ENCODE measurements at regions not wholly inside any gene's neighbourhood (a gene's known extent, or its start where the extent isn't known, plus 50 kb on each side); places are given as distances from the start of the nearest gene placed in this dataset.

GRCh38 chr4:38279650-38280322, 319.6 kb downstream of the PTTG2 start:
- H3K9me3 ChIP-seq (ENCODE audit: control insufficient read depth, insufficient read depth, low read depth, low read length), result peaks cover 2% of the 10 kb centered on the region; the same call in 1 of the 2 replicates
- no peak overlapping the region for H3K4me3 ChIP-seq (ENCODE audit: low read depth, low read length)
- no peaks in the 10 kb centered on the region for H3K27me3 ChIP-seq (ENCODE audit: control insufficient read depth, insufficient read depth, low read length)
- H3K9ac ChIP-seq (ENCODE audit: low read length), result no peak overlapping the region
- H3K4me1 ChIP-seq (ENCODE audit: control insufficient read depth, insufficient read depth, low read length), result peaks cover 15% of the 10 kb centered on the region
- H3K27ac ChIP-seq (ENCODE audit: low read depth, low read length), result no peak overlapping the region
- H3K36me3 ChIP-seq (ENCODE audit: control insufficient read depth, insufficient read depth, low read length), result no peaks in the 10 kb centered on the region

- peaks cover 2% of the 10 kb centered on the region; the same call in 1 of the 2 replicates for H3K9me3 ChIP-seq (ENCODE audit: control insufficient read depth, insufficient read depth, low read depth, low read length)
- H3K4me3 ChIP-seq (ENCODE audit: low read depth, low read length), result no peak overlapping the region
- H3K9ac ChIP-seq (ENCODE audit: low read length), result no peak overlapping the region
- H3K27me3 ChIP-seq (ENCODE audit: control insufficient read depth, insufficient read depth, low read length), result no peaks in the 10 kb centered on the region
- H3K4me1 ChIP-seq (ENCODE audit: control insufficient read depth, insufficient read depth, low read length), result peaks cover 12% of the 10 kb centered on the region
- no peak overlapping the region for H3K27ac ChIP-seq (ENCODE audit: low read depth, low read length)
- no peaks in the 10 kb centered on the region for H3K36me3 ChIP-seq (ENCODE audit: control insufficient read depth, insufficient read depth, low read length)
Measured at GRCh38 chr4:38280323-38280706, 320.1 kb downstream of the PTTG2 start.

GRCh38 chr4:38281371-38282071, 321.3 kb downstream of the PTTG2 start:
- Histone ChIP-seq H3K36me3 (ENCODE audit: control insufficient read depth, insufficient read depth, low read length) (no peaks in the 10 kb centered on the region), H3K27ac (ENCODE audit: low read depth, low read length) (no peak overlapping the region), H3K4me3 (ENCODE audit: low read depth, low read length) (no peak overlapping the region), H3K9ac (ENCODE audit: low read length) (no peak overlapping the region), H3K9me3 (ENCODE audit: control insufficient read depth, insufficient read depth, low read depth, low read length) (peaks cover 2% of the 10 kb centered on the region; the same call in 1 of the 2 replicates), H3K4me1 (ENCODE audit: control insufficient read depth, insufficient read depth, low read length) (peaks cover 6% of the 10 kb centered on the region), H3K27me3 (ENCODE audit: control insufficient read depth, insufficient read depth, low read length) (no peaks in the 10 kb centered on the region)

GRCh38 chr4:38283724-38284123, 323.5 kb downstream of the PTTG2 start:
- Histone ChIP-seq H3K4me1 (ENCODE audit: control insufficient read depth, insufficient read depth, low read length) (peaks cover 20% of the 10 kb centered on the region), H3K9ac (ENCODE audit: low read length) (no peak overlapping the region), H3K9me3 (ENCODE audit: control insufficient read depth, insufficient read depth, low read depth, low read length) (no peaks in the 10 kb centered on the region), H3K4me3 (ENCODE audit: low read depth, low read length) (no peak overlapping the region), H3K36me3 (ENCODE audit: control insufficient read depth, insufficient read depth, low read length) (no peaks in the 10 kb centered on the region), H3K27me3 (ENCODE audit: control insufficient read depth, insufficient read depth, low read length) (no peaks in the 10 kb centered on the region), H3K27ac (ENCODE audit: low read depth, low read length) (no peak overlapping the region)

- Histone ChIP-seq H3K27me3 (ENCODE audit: control insufficient read depth, insufficient read depth, low read length) (no peaks in the 10 kb centered on the region), H3K4me3 (ENCODE audit: low read depth, low read length) (no peak overlapping the region), H3K4me1 (ENCODE audit: control insufficient read depth, insufficient read depth, low read length) (peaks cover 19% of the 10 kb centered on the region), H3K9ac (ENCODE audit: low read length) (no peak overlapping the region), H3K36me3 (ENCODE audit: control insufficient read depth, insufficient read depth, low read length) (no peaks in the 10 kb centered on the region), H3K27ac (ENCODE audit: low read depth, low read length) (no peak overlapping the region), H3K9me3 (ENCODE audit: control insufficient read depth, insufficient read depth, low read depth, low read length) (no peaks in the 10 kb centered on the region)
Measured at GRCh38 chr4:38284294-38285030, 324.3 kb downstream of the PTTG2 start.

GRCh38 chr4:38287101-38287851, 327.1 kb downstream of the PTTG2 start:
- Histone ChIP-seq H3K4me1 (ENCODE audit: control insufficient read depth, insufficient read depth, low read length) (peaks cover 13% of the 10 kb centered on the region), H3K4me3 (ENCODE audit: low read depth, low read length) (no peak overlapping the region), H3K9me3 (ENCODE audit: control insufficient read depth, insufficient read depth, low read depth, low read length) (no peaks in the 10 kb centered on the region), H3K27ac (ENCODE audit: low read depth, low read length) (no peak overlapping the region), H3K9ac (ENCODE audit: low read length) (no peak overlapping the region), H3K27me3 (ENCODE audit: control insufficient read depth, insufficient read depth, low read length) (no peaks in the 10 kb centered on the region), H3K36me3 (ENCODE audit: control insufficient read depth, insufficient read depth, low read length) (no peaks in the 10 kb centered on the region)

- no peak overlapping the region for H3K9ac ChIP-seq (ENCODE audit: low read length)
- peaks cover 13% of the 10 kb centered on the region for H3K4me1 ChIP-seq (ENCODE audit: control insufficient read depth, insufficient read depth, low read length)
- no peaks in the 10 kb centered on the region for H3K27me3 ChIP-seq (ENCODE audit: control insufficient read depth, insufficient read depth, low read length)
- H3K27ac ChIP-seq (ENCODE audit: low read depth, low read length), result no peak overlapping the region
- H3K4me3 ChIP-seq (ENCODE audit: low read depth, low read length), result no peak overlapping the region
- no peaks in the 10 kb centered on the region for H3K36me3 ChIP-seq (ENCODE audit: control insufficient read depth, insufficient read depth, low read length)
- H3K9me3 ChIP-seq (ENCODE audit: control insufficient read depth, insufficient read depth, low read depth, low read length), result peaks cover 9% of the 10 kb centered on the region
Measured at GRCh38 chr4:38289553-38289952, 329.4 kb downstream of the PTTG2 start.

- no peak overlapping the region for H3K9ac ChIP-seq (ENCODE audit: low read length)
- H3K27ac ChIP-seq (ENCODE audit: low read depth, low read length), result no peak overlapping the region
- H3K4me3 ChIP-seq (ENCODE audit: low read depth, low read length), result no peak overlapping the region
- H3K27me3 ChIP-seq (ENCODE audit: control insufficient read depth, insufficient read depth, low read length), result no peaks in the 10 kb centered on the region
- no peaks in the 10 kb centered on the region for H3K36me3 ChIP-seq (ENCODE audit: control insufficient read depth, insufficient read depth, low read length)
- peaks cover 13% of the 10 kb centered on the region for H3K4me1 ChIP-seq (ENCODE audit: control insufficient read depth, insufficient read depth, low read length)
- peaks cover 9% of the 10 kb centered on the region for H3K9me3 ChIP-seq (ENCODE audit: control insufficient read depth, insufficient read depth, low read depth, low read length)
Measured at GRCh38 chr4:38290366-38290765, 330.2 kb downstream of the PTTG2 start.

GRCh38 chr4:38290914-38291313, 330.7 kb downstream of the PTTG2 start:
- Histone ChIP-seq H3K9me3 (ENCODE audit: control insufficient read depth, insufficient read depth, low read depth, low read length) (peaks cover 9% of the 10 kb centered on the region), H3K27ac (ENCODE audit: low read depth, low read length) (no peak overlapping the region), H3K36me3 (ENCODE audit: control insufficient read depth, insufficient read depth, low read length) (no peaks in the 10 kb centered on the region), H3K9ac (ENCODE audit: low read length) (no peak overlapping the region), H3K4me3 (ENCODE audit: low read depth, low read length) (no peak overlapping the region), H3K4me1 (ENCODE audit: control insufficient read depth, insufficient read depth, low read length) (peaks cover 13% of the 10 kb centered on the region), H3K27me3 (ENCODE audit: control insufficient read depth, insufficient read depth, low read length) (no peaks in the 10 kb centered on the region)

GRCh38 chr4:38292529-38292928, 332.3 kb downstream of the PTTG2 start:
- no peaks in the 10 kb centered on the region for H3K27me3 ChIP-seq (ENCODE audit: control insufficient read depth, insufficient read depth, low read length)
- no peak overlapping the region for H3K27ac ChIP-seq (ENCODE audit: low read depth, low read length)
- peaks cover 9% of the 10 kb centered on the region for H3K9me3 ChIP-seq (ENCODE audit: control insufficient read depth, insufficient read depth, low read depth, low read length)
- no peak overlapping the region for H3K9ac ChIP-seq (ENCODE audit: low read length)
- H3K4me1 ChIP-seq (ENCODE audit: control insufficient read depth, insufficient read depth, low read length), result peaks cover 6% of the 10 kb centered on the region
- no peak overlapping the region for H3K4me3 ChIP-seq (ENCODE audit: low read depth, low read length)
- no peaks in the 10 kb centered on the region for H3K36me3 ChIP-seq (ENCODE audit: control insufficient read depth, insufficient read depth, low read length)

Data from HUES6 (cell line).